GM18508 (cell line): ENCODE measurements at regions not wholly inside any gene's neighbourhood (a gene's known extent, or its start where the extent isn't known, plus 50 kb on each side); places are given as distances from the start of the nearest gene placed in this dataset.

ENCODE experiments used
- ATAC-seq: cut with Tn5 transposase; IDR thresholded peaks from one replicate; pipeline ENCODE4 v1.9.1; 2021; ENCODE audit warnings: moderate number of reproducible peaks; ENCODE audit not compliant: insufficient read depth, unreplicated experiment

GRCh38 chr2:106628377-106628776 lies 141.2 kb downstream of the CD8B2 start:
- ATAC-seq = no peak

- no peak for ATAC-seq
Measured at GRCh38 chr2:106629981-106630380, 142.8 kb downstream of the CD8B2 start.

GRCh38 chr2:106631281-106631680 lies 144.1 kb downstream of the CD8B2 start:
- no peak for ATAC-seq

GRCh38 chr2:106638043-106638442 lies 150.9 kb downstream of the CD8B2 start:
- no peak for ATAC-seq

GRCh38 chr2:106638580-106638979 lies 151.4 kb downstream of the CD8B2 start:
- ATAC-seq = no peak

GRCh38 chr2:106642679-106643078 lies 155.5 kb downstream of the CD8B2 start:
- no peak for ATAC-seq

- no peak for ATAC-seq
Measured at GRCh38 chr2:106644623-106645022, 157.5 kb downstream of the CD8B2 start.

- ATAC-seq = no peak
Measured at GRCh38 chr2:106646605-106647004, 159.4 kb downstream of the CD8B2 start.

- no peak for ATAC-seq
Measured at GRCh38 chr2:106649306-106649705, 162.1 kb downstream of the CD8B2 start.

GRCh38 chr2:106653465-106653864 lies 166.3 kb downstream of the CD8B2 start:
- ATAC-seq = no peak

GRCh38 chr2:106658616-106659015 lies 171.5 kb downstream of the CD8B2 start:
- no peak for ATAC-seq

GRCh38 chr2:106664669-106665068 lies 177.5 kb downstream of the CD8B2 start:
- peak; percentile 69 for ATAC-seq

- no peak for ATAC-seq
Measured at GRCh38 chr2:106667478-106668070, 180.4 kb downstream of the CD8B2 start.

- no peak for ATAC-seq
Measured at GRCh38 chr2:106685180-106685897, 198.2 kb downstream of the CD8B2 start.

GRCh38 chr2:106686814-106687213 lies 199.2 kb downstream of the ST6GAL2 start:
- ATAC-seq = no peak

- no peak for ATAC-seq
Measured at GRCh38 chr2:106694964-106695470, 190.9 kb downstream of the ST6GAL2 start.

GRCh38 chr2:106695919-106696318 lies 190.0 kb downstream of the ST6GAL2 start:
- no peak for ATAC-seq

GRCh38 chr2:106700616-106701015 lies 185.4 kb downstream of the ST6GAL2 start:
- ATAC-seq = no peak

- no peak for ATAC-seq
Measured at GRCh38 chr2:106701203-106702022, 184.6 kb downstream of the ST6GAL2 start.

- no peak for ATAC-seq
Measured at GRCh38 chr2:106703161-106703560, 182.8 kb downstream of the ST6GAL2 start.

GRCh38 chr2:106704798-106705197 lies 181.2 kb downstream of the ST6GAL2 start:
- no peak for ATAC-seq
